ENCODE measurements at regions not wholly inside any gene's neighbourhood (a gene's known extent, or its start where the extent isn't known, plus 50 kb on each side); places are given as distances from the start of the nearest gene placed in this dataset.

GRCh38 chr7:41809116-41809515 lies 106.2 kb upstream of the INHBA start:
- WGBS, 2 donors: 91 to 95% methylated on average over 2 of the region's 2 CpGs
- H3K27ac ChIP-seq: no peak overlapping the region
- intact Hi-C loops (cut with DNase I; ENCODE audit: low total_unique reads): no loop called here
- H3K4me3 ChIP-seq: no peak overlapping the region
- no peaks in the 10 kb centered on the region for H3K36me3 ChIP-seq (ENCODE audit: low read depth, missing control alignments)
- no peak for TF ChIP-seq POLR2A (IDR thresholded peaks at IDR 0.05)
- no peak for TF ChIP-seq CTCF (IDR thresholded peaks at IDR 0.05)
- DNase-seq: no peak
- no peaks in the 10 kb centered on the region for H3K9me3 ChIP-seq
- H3K4me1 ChIP-seq: no peaks in the 10 kb centered on the region
- no peaks in the 10 kb centered on the region for H3K27me3 ChIP-seq

GRCh38 chr7:41808541-41808940 lies 105.7 kb upstream of the INHBA start:
- no peaks in the 10 kb centered on the region for H3K4me1 ChIP-seq
- H3K9me3 ChIP-seq: no peaks in the 10 kb centered on the region
- H3K27me3 ChIP-seq: no peaks in the 10 kb centered on the region
- TF ChIP-seq POLR2A (IDR thresholded peaks at IDR 0.05) (no peak), CTCF (IDR thresholded peaks at IDR 0.05) (no peak)
- WGBS, 2 donors: 84 to 90% methylated on average over 3 of the region's 3 CpGs
- H3K4me3 ChIP-seq: no peak overlapping the region
- intact Hi-C loops (cut with DNase I; ENCODE audit: low total_unique reads): no loop called here
- DNase-seq: no peak
- no peaks in the 10 kb centered on the region for H3K36me3 ChIP-seq (ENCODE audit: low read depth, missing control alignments)
- H3K27ac ChIP-seq: no peak overlapping the region

GRCh38 chr7:41803569-41803968 lies 100.7 kb upstream of the INHBA start:
- no peak overlapping the region for H3K27ac ChIP-seq
- WGBS, 2 donors: 53 to 63% methylated on average over 2 of the region's 2 CpGs

GRCh38 chr7:41796331-41796730 lies 93.4 kb upstream of the INHBA start:
- H3K4me3 ChIP-seq: no peak overlapping the region
- no peak overlapping the region for H3K27ac ChIP-seq
- no peaks in the 10 kb centered on the region for H3K36me3 ChIP-seq (ENCODE audit: low read depth, missing control alignments)
- H3K9me3 ChIP-seq: no peaks in the 10 kb centered on the region
- intact Hi-C loops (cut with DNase I; ENCODE audit: low total_unique reads): no loop called here
- DNase-seq: no peak
- TF ChIP-seq CTCF (IDR thresholded peaks at IDR 0.05) (no peak), POLR2A (IDR thresholded peaks at IDR 0.05) (no peak)
- no peaks in the 10 kb centered on the region for H3K27me3 ChIP-seq
- no peaks in the 10 kb centered on the region for H3K4me1 ChIP-seq

More at GRCh38 chr7:41803569-41803968, 100.7 kb upstream of the INHBA start:
- DNase-seq: no peak
- intact Hi-C loops (cut with DNase I; ENCODE audit: low total_unique reads): no loop called here
- Histone ChIP-seq H3K36me3 (ENCODE audit: low read depth, missing control alignments) (no peaks in the 10 kb centered on the region), H3K4me1 (no peaks in the 10 kb centered on the region), H3K4me3 (no peak overlapping the region), H3K9me3 (no peaks in the 10 kb centered on the region), H3K27me3 (no peaks in the 10 kb centered on the region)
- TF ChIP-seq POLR2A (IDR thresholded peaks at IDR 0.05): no peak
- no peak for TF ChIP-seq CTCF (IDR thresholded peaks at IDR 0.05)

GRCh38 chr7:41795276-41795833 lies 92.5 kb upstream of the INHBA start:
- DNase-seq: no peak
- 75 to 81% methylated on average over 6 of the region's 6 CpGs for WGBS, 2 donors
- TF ChIP-seq POLR2A (IDR thresholded peaks at IDR 0.05) (no peak), CTCF (IDR thresholded peaks at IDR 0.05) (no peak)
- Histone ChIP-seq H3K9me3 (no peaks in the 10 kb centered on the region), H3K27me3 (no peaks in the 10 kb centered on the region), H3K4me1 (no peaks in the 10 kb centered on the region), H3K36me3 (ENCODE audit: low read depth, missing control alignments) (no peaks in the 10 kb centered on the region), H3K4me3 (no peak overlapping the region), H3K27ac (no peak overlapping the region)
- intact Hi-C loops (cut with DNase I; ENCODE audit: low total_unique reads): no loop called here
